ENCODE measurements at regions not wholly inside any gene's neighbourhood (a gene's known extent, or its start where the extent isn't known, plus 50 kb on each side); places are given as distances from the start of the nearest gene placed in this dataset.

GRCh38 chr15:35748105-35748504, 202.1 kb upstream of the DPH6 start:
- TF ChIP-seq CTCF (IDR thresholded peaks at IDR 0.05), result no peak
- no peak for TF ChIP-seq POLR2A (IDR thresholded peaks at IDR 0.05)
- TF ChIP-seq EP300 (IDR thresholded peaks at IDR 0.05), result no peak

All from tibial nerve (tissue), 4 donors.